ENCODE measurements at regions not wholly inside any gene's neighbourhood (a gene's known extent, or its start where the extent isn't known, plus 50 kb on each side); places are given as distances from the start of the nearest gene placed in this dataset.

- TF ChIP-seq EZH2 (IDR thresholded peaks at IDR 0.05; ENCODE audit: borderline replicate concordance, low read depth, low read length, poor library complexity, severe bottlenecking) (no peak), CTCF (conservative IDR thresholded peaks at IDR 0.05; ENCODE audit: low read depth, low read length) (no peak)
Measured at GRCh38 chr4:17427991-17428390, 83.9 kb downstream of the QDPR start.
